ENCODE measurements at regions not wholly inside any gene's neighbourhood (a gene's known extent, or its start where the extent isn't known, plus 50 kb on each side); places are given as distances from the start of the nearest gene placed in this dataset.

GRCh38 chr12:66956300-66956699, 277.4 kb upstream of the GRIP1 start:
- TF ChIP-seq EP300 (IDR thresholded peaks at IDR 0.05) (no peak), CTCF (IDR thresholded peaks at IDR 0.05) (no peak), POLR2A (IDR thresholded peaks at IDR 0.05) (no peak), POLR2AphosphoS5 (IDR thresholded peaks at IDR 0.05) (no peak)
